Chondrocyte (in vitro differentiated cells): ENCODE measurements at regions not wholly inside any gene's neighbourhood (a gene's known extent, or its start where the extent isn't known, plus 50 kb on each side); places are given as distances from the start of the nearest gene placed in this dataset.

Experiments
- DNase-seq: peaks from one replicate; pipeline ENCODE4 v3.0.0; 2021; ENCODE audit warnings: mixed read lengths, low spot score
- H3K27ac Mint-ChIP-seq: one replicate; pipeline ENCODE4 v1.8.0; 2021; ENCODE audit warnings: mild to moderate bottlenecking, moderate library complexity, mixed read lengths; ENCODE audit not compliant: unreplicated experiment
- H3K27me3 Mint-ChIP-seq: 2 replicates; pipeline ENCODE4 v1.8.0; 2021; ENCODE audit warnings: low read depth, mixed read lengths
- H3K36me3 Mint-ChIP-seq: 2 replicates; pipeline ENCODE4 v1.8.0; 2021; ENCODE audit warnings: low read depth, mixed read lengths
- H3K4me1 Mint-ChIP-seq: 2 replicates; pipeline ENCODE4 v1.8.0; 2021; ENCODE audit warnings: low read depth, mild to moderate bottlenecking, mixed read lengths
- H3K4me3 Mint-ChIP-seq: one replicate; pipeline ENCODE4 v1.8.0; 2021; ENCODE audit warnings: mild to moderate bottlenecking, moderate library complexity, mixed read lengths; ENCODE audit not compliant: unreplicated experiment
- H3K9me3 Mint-ChIP-seq: 2 replicates; pipeline ENCODE4 v1.8.0; 2021; ENCODE audit warnings: low read depth, mixed read lengths
- TF ChIP-seq, protein P1 (sequence below): fragments of 200-600 bp; sonication (generic); IDR thresholded peaks from 2 replicates; pipeline ENCODE4 v1.5.0; 2021; ENCODE audit warnings: antibody characterized with exemption, mild to moderate bottlenecking, moderate library complexity

DNA sequence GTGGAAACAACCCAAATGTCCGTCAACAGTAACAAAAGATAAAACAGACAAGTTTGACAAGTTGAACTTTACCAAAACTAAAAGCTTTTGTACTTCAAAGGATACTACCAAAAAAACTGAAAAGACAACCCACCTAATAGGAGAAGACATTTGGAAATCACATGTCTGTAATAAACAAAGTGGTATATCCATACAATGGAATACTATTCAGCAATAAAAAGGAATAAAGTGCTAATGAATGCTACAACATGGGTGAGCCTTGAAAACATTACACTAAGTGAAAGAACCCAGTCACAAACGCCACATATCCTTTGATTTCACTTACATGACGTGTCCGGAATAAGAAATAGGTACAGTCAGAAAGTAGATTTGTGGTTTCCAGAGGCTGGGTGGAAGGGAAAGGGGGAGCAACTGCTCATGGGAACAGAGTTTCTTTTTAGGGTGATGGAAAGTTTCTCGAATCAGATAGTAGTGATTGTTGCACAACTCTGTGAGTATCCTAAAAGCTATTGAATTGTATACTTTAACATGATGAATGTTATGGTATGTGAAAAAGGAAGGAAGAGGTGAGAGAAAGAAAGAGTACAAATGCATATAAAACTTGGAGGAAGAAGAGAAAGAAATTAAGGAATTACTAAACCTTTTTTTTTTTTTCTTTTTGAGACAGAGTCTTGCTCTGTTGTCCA lies 72.7 kb upstream of the ABHD2 start:
- Mint-ChIP-seq H3K36me3 (peaks cover 4% of the 10 kb centered on the region), H3K4me3 (no peak overlapping the region), H3K9me3 (peaks cover 9% of the 10 kb centered on the region), H3K27ac (no peak overlapping the region), H3K4me1 (peaks cover 42% of the 10 kb centered on the region), H3K27me3 (no peaks in the 10 kb centered on the region)
- TF ChIP-seq, protein P1, sequence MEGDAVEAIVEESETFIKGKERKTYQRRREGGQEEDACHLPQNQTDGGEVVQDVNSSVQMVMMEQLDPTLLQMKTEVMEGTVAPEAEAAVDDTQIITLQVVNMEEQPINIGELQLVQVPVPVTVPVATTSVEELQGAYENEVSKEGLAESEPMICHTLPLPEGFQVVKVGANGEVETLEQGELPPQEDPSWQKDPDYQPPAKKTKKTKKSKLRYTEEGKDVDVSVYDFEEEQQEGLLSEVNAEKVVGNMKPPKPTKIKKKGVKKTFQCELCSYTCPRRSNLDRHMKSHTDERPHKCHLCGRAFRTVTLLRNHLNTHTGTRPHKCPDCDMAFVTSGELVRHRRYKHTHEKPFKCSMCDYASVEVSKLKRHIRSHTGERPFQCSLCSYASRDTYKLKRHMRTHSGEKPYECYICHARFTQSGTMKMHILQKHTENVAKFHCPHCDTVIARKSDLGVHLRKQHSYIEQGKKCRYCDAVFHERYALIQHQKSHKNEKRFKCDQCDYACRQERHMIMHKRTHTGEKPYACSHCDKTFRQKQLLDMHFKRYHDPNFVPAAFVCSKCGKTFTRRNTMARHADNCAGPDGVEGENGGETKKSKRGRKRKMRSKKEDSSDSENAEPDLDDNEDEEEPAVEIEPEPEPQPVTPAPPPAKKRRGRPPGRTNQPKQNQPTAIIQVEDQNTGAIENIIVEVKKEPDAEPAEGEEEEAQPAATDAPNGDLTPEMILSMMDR = no peak
- DNase-seq = no peak

DNA sequence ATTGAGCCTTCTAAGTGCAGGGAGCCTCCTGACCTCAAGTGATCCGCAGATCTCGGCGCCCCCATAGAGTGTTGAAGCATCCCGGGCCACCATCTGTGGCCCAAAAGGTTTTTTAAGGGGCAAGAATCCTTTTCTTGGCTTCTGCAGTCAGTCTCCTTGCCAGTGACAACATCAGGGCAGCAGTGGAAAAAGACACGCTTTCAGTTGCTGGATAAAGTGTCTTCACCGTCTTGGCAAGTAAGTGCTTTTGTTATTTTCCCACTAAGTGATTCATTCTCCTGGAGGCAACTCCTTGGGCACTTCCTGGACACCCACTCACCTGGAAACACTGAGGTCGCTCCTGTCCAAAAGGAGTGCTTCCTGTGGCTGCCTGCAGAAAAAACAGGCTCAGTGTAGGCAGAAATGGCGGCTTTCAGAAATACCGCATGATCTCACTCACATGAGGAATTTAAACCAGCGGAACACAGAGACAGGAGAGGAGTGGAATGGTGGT lies 71.7 kb upstream of the ABHD2 start:
- TF ChIP-seq, protein P1 = no peak
- H3K27me3 Mint-ChIP-seq = no peaks in the 10 kb centered on the region

DNA sequence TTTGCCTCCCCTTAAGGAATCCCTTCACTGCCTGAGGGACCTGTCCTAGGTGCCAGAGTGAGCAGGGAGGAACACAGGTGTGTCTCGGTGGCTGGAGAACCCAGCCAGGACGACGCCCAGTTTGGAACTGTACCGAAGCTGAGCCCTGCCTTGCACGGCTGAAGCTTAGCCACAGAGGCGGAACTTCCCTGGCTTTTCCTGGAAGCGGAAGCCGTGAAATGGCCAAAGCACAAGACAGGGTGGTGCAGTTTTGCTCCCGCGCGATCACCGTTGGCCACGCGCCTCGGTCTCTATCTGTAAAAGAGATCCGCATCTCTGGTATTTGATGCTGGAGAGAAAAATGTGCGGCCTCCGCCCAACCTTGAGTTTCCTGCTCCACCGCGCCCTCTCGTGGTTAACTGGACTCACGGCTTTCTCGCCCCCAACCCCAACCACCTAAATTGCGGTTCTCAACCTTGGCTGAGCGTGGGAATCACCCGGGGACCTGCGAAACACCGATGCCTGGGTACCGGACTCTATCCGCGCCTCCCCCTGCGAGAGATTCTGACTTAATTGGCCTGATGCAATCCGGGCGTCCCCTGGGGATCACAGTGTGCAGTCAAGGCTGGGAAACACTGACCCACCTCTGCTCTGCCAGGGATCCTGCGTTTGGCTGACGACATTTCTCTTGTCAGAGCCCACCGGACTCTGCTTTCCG lies 70.7 kb upstream of the ABHD2 start:
- TF ChIP-seq, protein P1 = peak; percentile 97
- peaks cover 9% of the 10 kb centered on the region for H3K9me3 Mint-ChIP-seq
- H3K27me3 Mint-ChIP-seq = no peaks in the 10 kb centered on the region
- H3K36me3 Mint-ChIP-seq = peaks cover 4% of the 10 kb centered on the region
- H3K4me3 Mint-ChIP-seq = peak overlapping the region; percentile 60
- H3K27ac Mint-ChIP-seq = peak overlapping the region; percentile 98
- H3K4me1 Mint-ChIP-seq = peaks cover 57% of the 10 kb centered on the region
- DNase-seq = no peak

More for the DNA sequence above, 71.7 kb upstream of the ABHD2 start:
- no peak for DNase-seq
- H3K4me1 Mint-ChIP-seq = peaks cover 50% of the 10 kb centered on the region
- H3K9me3 Mint-ChIP-seq = peaks cover 9% of the 10 kb centered on the region
- H3K27ac Mint-ChIP-seq = peak overlapping the region; percentile 88
- peaks cover 4% of the 10 kb centered on the region for H3K36me3 Mint-ChIP-seq
- H3K4me3 Mint-ChIP-seq = peak overlapping the region; percentile 21

DNA sequence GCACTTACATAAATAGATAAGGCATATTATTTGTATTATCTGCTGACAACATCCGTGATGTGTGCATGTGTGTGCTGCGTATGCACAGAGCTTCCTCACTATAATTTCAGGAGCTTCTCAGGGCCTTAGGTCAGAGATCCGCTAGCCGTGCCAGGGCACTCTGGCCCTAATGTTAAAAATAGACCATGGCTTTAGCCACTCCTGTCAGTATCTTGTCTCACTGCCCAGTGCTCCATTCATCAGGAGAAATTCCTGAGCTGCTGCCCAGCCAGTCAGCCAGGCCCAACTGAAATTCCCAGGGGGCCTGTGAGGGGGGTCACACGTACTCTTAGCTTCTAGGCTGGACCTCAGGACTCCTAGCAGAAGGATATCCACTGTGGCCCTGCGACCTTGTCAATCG lies 70.0 kb upstream of the ABHD2 start:
- Mint-ChIP-seq H3K27me3 (no peaks in the 10 kb centered on the region), H3K27ac (peak overlapping the region; percentile 98), H3K4me3 (no peak overlapping the region), H3K4me1 (peaks cover 57% of the 10 kb centered on the region), H3K36me3 (peaks cover 4% of the 10 kb centered on the region), H3K9me3 (peaks cover 7% of the 10 kb centered on the region)
- no peak for DNase-seq
- TF ChIP-seq, protein P1 = no peak

DNA sequence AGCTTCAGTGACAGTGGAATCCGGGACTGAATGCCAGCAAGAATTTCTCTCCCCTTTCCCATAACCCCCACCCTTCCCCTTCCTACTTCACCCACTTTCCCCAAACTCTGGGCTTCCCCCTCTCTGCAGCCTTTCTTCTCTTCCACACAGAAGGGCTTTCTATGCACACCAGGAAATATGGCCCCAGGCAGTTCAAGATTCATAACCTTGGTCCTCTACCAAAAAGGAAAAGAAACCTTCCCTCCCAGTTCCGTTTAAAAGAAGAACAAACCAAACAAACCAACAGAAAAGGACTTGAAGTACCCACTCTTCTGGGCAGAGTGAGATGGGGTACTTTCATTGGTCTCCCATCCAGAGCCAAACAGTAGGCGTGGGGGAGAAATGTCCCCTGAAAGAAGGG lies 68.8 kb upstream of the ABHD2 start:
- Mint-ChIP-seq H3K36me3 (peaks cover 6% of the 10 kb centered on the region), H3K4me3 (no peak overlapping the region), H3K9me3 (peaks cover 7% of the 10 kb centered on the region), H3K4me1 (peaks cover 57% of the 10 kb centered on the region), H3K27me3 (no peaks in the 10 kb centered on the region), H3K27ac (peak overlapping the region; percentile 98)
- TF ChIP-seq, protein P1 = no peak
- no peak for DNase-seq
